GM21360 (cell line): ENCODE measurements at regions not wholly inside any gene's neighbourhood (a gene's known extent, or its start where the extent isn't known, plus 50 kb on each side); places are given as distances from the start of the nearest gene placed in this dataset.

ENCODE experiments used
- ATAC-seq: cut with Tn5 transposase; IDR thresholded peaks from one replicate; pipeline ENCODE4 v1.9.1; 2021; ENCODE audit warnings: mild to moderate bottlenecking, moderate library complexity; ENCODE audit not compliant: unreplicated experiment

GRCh38 chr2:164044622-164045021, 308.8 kb upstream of the FIGN start:
- ATAC-seq, result no peak

GRCh38 chr2:164039270-164039669, 303.5 kb upstream of the FIGN start:
- no peak for ATAC-seq

- ATAC-seq, result no peak
Observed at GRCh38 chr2:164032995-164033394, 297.2 kb upstream of the FIGN start.

- ATAC-seq, result no peak
Observed at GRCh38 chr2:164030623-164031022, 294.8 kb upstream of the FIGN start.

GRCh38 chr2:164028814-164029534, 293.2 kb upstream of the FIGN start:
- ATAC-seq, result no peak

- no peak for ATAC-seq
Observed at GRCh38 chr2:164024396-164024795, 288.6 kb upstream of the FIGN start.

- no peak for ATAC-seq
Observed at GRCh38 chr2:164023896-164024295, 288.1 kb upstream of the FIGN start.

- peak; percentile 96 for ATAC-seq
Observed at GRCh38 chr2:164015328-164016123, 279.7 kb upstream of the FIGN start.

GRCh38 chr2:164014791-164015190, 279.0 kb upstream of the FIGN start:
- no peak for ATAC-seq

GRCh38 chr2:164014068-164014731, 278.4 kb upstream of the FIGN start:
- no peak for ATAC-seq

GRCh38 chr2:164012581-164012980, 276.8 kb upstream of the FIGN start:
- ATAC-seq, result no peak

- no peak for ATAC-seq
Observed at GRCh38 chr2:164009756-164010337, 274.0 kb upstream of the FIGN start.

- ATAC-seq, result no peak
Observed at GRCh38 chr2:164008752-164009151, 272.9 kb upstream of the FIGN start.

- no peak for ATAC-seq
Observed at GRCh38 chr2:164006704-164007103, 270.9 kb upstream of the FIGN start.

GRCh38 chr2:164000176-164000575, 264.4 kb upstream of the FIGN start:
- ATAC-seq, result no peak

- ATAC-seq, result no peak
Observed at GRCh38 chr2:163997466-163997865, 261.7 kb upstream of the FIGN start.

GRCh38 chr2:163990541-163990940, 254.7 kb upstream of the FIGN start:
- ATAC-seq, result no peak

- ATAC-seq, result no peak
Observed at GRCh38 chr2:163990101-163990500, 254.3 kb upstream of the FIGN start.

GRCh38 chr2:163987175-163987940, 251.6 kb upstream of the FIGN start:
- ATAC-seq, result no peak

GRCh38 chr2:163984986-163985385, 249.2 kb upstream of the FIGN start:
- no peak for ATAC-seq

GRCh38 chr2:163983911-163984310, 248.1 kb upstream of the FIGN start:
- ATAC-seq, result no peak
